SK-N-SH treated with all-trans-retinoic acid at 6 μM for 48 hours (cell line): ENCODE measurements at regions not wholly inside any gene's neighbourhood (a gene's known extent, or its start where the extent isn't known, plus 50 kb on each side); places are given as distances from the start of the nearest gene placed in this dataset.

ENCODE experiments used
- CSDC2 ChIP-seq: fragments of 250-450 bp; sonication (Bioruptor Pico); IDR thresholded peaks from 2 replicates; pipeline ENCODE4 v1.5.0; 2020; ENCODE audit warnings: mild to moderate bottlenecking, moderate library complexity
- ISL1 ChIP-seq: fragments of 250-450 bp; sonication (Bioruptor Pico); IDR thresholded peaks from 2 replicates; pipeline ENCODE4 v2.1.2; 2022; ENCODE audit warnings: mild to moderate bottlenecking, moderate library complexity
- PPARA ChIP-seq: fragments of 250-450 bp; sonication (Bioruptor Pico); IDR thresholded peaks from 2 replicates; pipeline ENCODE4 v1.5.0; 2020; ENCODE audit warnings: mild to moderate bottlenecking, borderline replicate concordance
- ZNF70 ChIP-seq: fragments of 450-650 bp; formaldehyde crosslinking; IDR thresholded peaks from 2 replicates; pipeline ENCODE4 v1.5.0; 2020; ENCODE audit warnings: mild to moderate bottlenecking, moderate library complexity

- TF ChIP-seq ISL1 (CRISPR knock-in tag): no peak
- TF ChIP-seq CSDC2: no peak
- TF ChIP-seq PPARA (CRISPR knock-in tag): no peak
- no peak for TF ChIP-seq ZNF70 (CRISPR knock-in tag)
Measured at GRCh38 chr9:2359891-2360471, 261.6 kb upstream of the VLDLR start.
